OCI-LY3 (cell line): ENCODE measurements at regions not wholly inside any gene's neighbourhood (a gene's known extent, or its start where the extent isn't known, plus 50 kb on each side); places are given as distances from the start of the nearest gene placed in this dataset.

ENCODE experiments used
- CTCF ChIP-seq: fragments of 200-600, 300-600 bp; sonication (generic); IDR thresholded peaks from 2 replicates; pipeline ENCODE4 v1.5.1; 2014; ENCODE audit warnings: antibody characterized with exemption, low read length, low read depth
- EZH2phosphoT487 ChIP-seq: fragments of 200-600 bp; shearing (Covaris generic); IDR thresholded peaks from 2 replicates; pipeline ENCODE4 v1.6.1; 2018; ENCODE audit warnings: antibody characterized with exemption, mixed run types, low read depth

GRCh38 chr2:182650704-182651103 lies 65.4 kb upstream of the DNAJC10 start:
- peak; percentile 56 for TF ChIP-seq CTCF
- no peak for TF ChIP-seq EZH2phosphoT487
